HEK293 (cell line): ENCODE measurements at regions not wholly inside any gene's neighbourhood (a gene's known extent, or its start where the extent isn't known, plus 50 kb on each side); places are given as distances from the start of the nearest gene placed in this dataset.

Experiments used
- BCL11B ChIP-seq: fragments of 450-650 bp; formaldehyde crosslinking; IDR thresholded peaks from 2 replicates; pipeline ENCODE4 v1.5.1; 2016; ENCODE audit warnings: low read depth, missing biosample characterization, missing genetic modification characterization
- FEZF1 ChIP-seq: fragments of 450-650 bp; formaldehyde crosslinking; IDR thresholded peaks from 2 replicates; pipeline ENCODE4 v1.5.1; 2016; ENCODE audit warnings: missing biosample characterization, missing genetic modification characterization
- GLIS2 ChIP-seq: fragments of 450-650 bp; formaldehyde crosslinking; IDR thresholded peaks from 2 replicates; pipeline ENCODE4 v1.5.1; 2016; ENCODE audit warnings: missing biosample characterization, missing genetic modification characterization
- INSM2 ChIP-seq: fragments of 450-650 bp; formaldehyde crosslinking; IDR thresholded peaks from 2 replicates; pipeline ENCODE4 v1.5.1; 2016; ENCODE audit warnings: missing biosample characterization, missing genetic modification characterization
- MZF1 ChIP-seq: fragments of 450-650 bp; formaldehyde crosslinking; IDR thresholded peaks from 2 replicates; pipeline ENCODE4 v1.5.1; 2017; ENCODE audit warnings: missing biosample characterization, missing genetic modification characterization, borderline replicate concordance
- SCRT1 ChIP-seq: fragments of 450-650 bp; formaldehyde crosslinking; IDR thresholded peaks from 2 replicates; pipeline ENCODE4 v1.5.1; 2016; ENCODE audit warnings: missing biosample characterization, missing genetic modification characterization, borderline replicate concordance
- YY1 ChIP-seq: fragments of 450-650 bp; formaldehyde crosslinking; IDR thresholded peaks from 2 replicates; pipeline ENCODE4 v1.5.1; 2018; ENCODE audit warnings: missing biosample characterization, missing genetic modification characterization
- YY2 ChIP-seq: fragments of 450-650 bp; formaldehyde crosslinking; IDR thresholded peaks from 2 replicates; pipeline ENCODE4 v1.5.1; 2016; ENCODE audit warnings: missing biosample characterization, missing genetic modification characterization
- ZBTB48 ChIP-seq: fragments of 450-650 bp; formaldehyde crosslinking; IDR thresholded peaks from 2 replicates; pipeline ENCODE4 v1.5.1; 2016; ENCODE audit warnings: missing biosample characterization, missing genetic modification characterization
- ZFP41 ChIP-seq: fragments of 450-650 bp; formaldehyde crosslinking; IDR thresholded peaks from 2 replicates; pipeline ENCODE4 v1.5.1; 2016; ENCODE audit warnings: missing biosample characterization, missing genetic modification characterization, borderline replicate concordance
- ZNF138 ChIP-seq: fragments of 450-650 bp; formaldehyde crosslinking; IDR thresholded peaks from 2 replicates; pipeline ENCODE4 v1.5.1; 2016; ENCODE audit warnings: missing biosample characterization, missing genetic modification characterization, borderline replicate concordance
- ZNF140 ChIP-seq: fragments of 450-650 bp; formaldehyde crosslinking; IDR thresholded peaks from 2 replicates; pipeline ENCODE4 v1.5.1; 2016; ENCODE audit warnings: missing biosample characterization, missing genetic modification characterization
- ZNF146 ChIP-seq: fragments of 450-650 bp; formaldehyde crosslinking; IDR thresholded peaks from 2 replicates; pipeline ENCODE4 v1.5.1; 2016; ENCODE audit warnings: missing biosample characterization, missing genetic modification characterization
- ZNF174 ChIP-seq: fragments of 450-650 bp; formaldehyde crosslinking; IDR thresholded peaks from 2 replicates; pipeline ENCODE4 v1.5.0; 2017; ENCODE audit warnings: missing biosample characterization, mild to moderate bottlenecking, missing genetic modification characterization
- ZNF184 ChIP-seq: fragments of 450-650 bp; IDR thresholded peaks from 2 replicates; pipeline ENCODE4 v1.5.1; 2018; ENCODE audit warnings: missing biosample characterization, mild to moderate bottlenecking, missing genetic modification characterization
- ZNF211 ChIP-seq: fragments of 450-650 bp; formaldehyde crosslinking; IDR thresholded peaks from 2 replicates; pipeline ENCODE4 v1.5.1; 2016; ENCODE audit warnings: low read depth, missing biosample characterization, missing genetic modification characterization
- ZNF266 ChIP-seq: fragments of 450-650 bp; formaldehyde crosslinking; IDR thresholded peaks from 2 replicates; pipeline ENCODE4 v1.5.1; 2016; ENCODE audit warnings: missing biosample characterization, missing genetic modification characterization, low read depth
- ZNF274 ChIP-seq, 2 experiments: fragments of 200-500 bp in 1 of 2; fragments of 450-650 bp in 1 of 2; sonication (Bioruptor generic) in 1 of 2; formaldehyde crosslinking in 1 of 2; IDR thresholded peaks; 2 replicates each; pipeline versions ENCODE4 v1.5.1 to v1.6.1; 2014 to 2016; ENCODE audit warnings: borderline replicate concordance in 1 of 2, inconsistent platforms in 1 of 2, low read length in 1 of 2, missing biosample characterization in 1 of 2, missing genetic modification characterization in 1 of 2
- ZNF423 ChIP-seq: fragments of 450-650 bp; formaldehyde crosslinking; IDR thresholded peaks from 2 replicates; pipeline ENCODE4 v1.5.1; 2016; ENCODE audit warnings: missing biosample characterization, missing genetic modification characterization
- ZNF473 ChIP-seq: fragments of 450-650 bp; formaldehyde crosslinking; IDR thresholded peaks from 2 replicates; pipeline ENCODE4 v1.5.1; 2017; ENCODE audit warnings: missing biosample characterization, missing genetic modification characterization
- ZNF501 ChIP-seq: fragments of 450-650 bp; formaldehyde crosslinking; IDR thresholded peaks from 2 replicates; pipeline ENCODE4 v1.5.1; 2016; ENCODE audit warnings: missing biosample characterization, missing genetic modification characterization
- ZNF514 ChIP-seq: fragments of 450-650 bp; formaldehyde crosslinking; IDR thresholded peaks from 2 replicates; pipeline ENCODE4 v1.5.1; 2016; ENCODE audit warnings: missing biosample characterization, missing genetic modification characterization
- ZNF558 ChIP-seq: fragments of 450-650 bp; formaldehyde crosslinking; IDR thresholded peaks from 2 replicates; pipeline ENCODE4 v1.5.1; 2016; ENCODE audit warnings: missing biosample characterization, missing genetic modification characterization
- ZNF580 ChIP-seq: fragments of 450-650 bp; formaldehyde crosslinking; IDR thresholded peaks from 2 replicates; pipeline ENCODE4 v1.5.1; 2016; ENCODE audit warnings: missing biosample characterization, missing genetic modification characterization
- ZNF596 ChIP-seq: fragments of 450-650 bp; IDR thresholded peaks from 2 replicates; pipeline ENCODE4 v1.5.0; 2018; ENCODE audit warnings: missing biosample characterization, mild to moderate bottlenecking, missing genetic modification characterization, moderate library complexity
- ZNF623 ChIP-seq: fragments of 450-650 bp; formaldehyde crosslinking; IDR thresholded peaks from 2 replicates; pipeline ENCODE4 v1.5.1; 2016; ENCODE audit warnings: missing biosample characterization, missing genetic modification characterization
- ZNF624 ChIP-seq: fragments of 450-650 bp; formaldehyde crosslinking; IDR thresholded peaks from 2 replicates; pipeline ENCODE4 v1.5.1; 2017; ENCODE audit warnings: missing biosample characterization, missing genetic modification characterization
- ZNF626 ChIP-seq: fragments of 450-650 bp; sonication (Bioruptor Pico); formaldehyde crosslinking; IDR thresholded peaks from 2 replicates; pipeline ENCODE4 v1.5.1; 2018; ENCODE audit warnings: missing biosample characterization, missing genetic modification characterization, inconsistent platforms
- ZNF660 ChIP-seq: fragments of 450-650 bp; IDR thresholded peaks from 2 replicates; pipeline ENCODE4 v1.5.1; 2018; ENCODE audit warnings: missing biosample characterization, mild to moderate bottlenecking, missing genetic modification characterization
- ZNF670 ChIP-seq: fragments of 450-650 bp; formaldehyde crosslinking; IDR thresholded peaks from 2 replicates; pipeline ENCODE4 v1.5.1; 2016; ENCODE audit warnings: missing biosample characterization, missing genetic modification characterization, low read depth
- ZNF692 ChIP-seq: fragments of 450-650 bp; formaldehyde crosslinking; IDR thresholded peaks from 2 replicates; pipeline ENCODE4 v1.5.1; 2016; ENCODE audit warnings: missing biosample characterization, missing genetic modification characterization
- ZNF792 ChIP-seq: fragments of 450-650 bp; formaldehyde crosslinking; IDR thresholded peaks from 2 replicates; pipeline ENCODE4 v1.5.1; 2016; ENCODE audit warnings: missing biosample characterization, missing genetic modification characterization
- ZNF830 ChIP-seq: fragments of 450-650 bp; IDR thresholded peaks from 2 replicates; pipeline ENCODE4 v1.5.0; 2018; ENCODE audit warnings: missing biosample characterization, missing genetic modification characterization, low read depth, mild to moderate bottlenecking, moderate library complexity
- ZSCAN30 ChIP-seq: fragments of 450-650 bp; IDR thresholded peaks from 2 replicates; pipeline ENCODE4 v1.5.1; 2018; ENCODE audit warnings: missing biosample characterization, mild to moderate bottlenecking, missing genetic modification characterization, moderate library complexity
- ZXDB ChIP-seq: fragments of 450-650 bp; formaldehyde crosslinking; IDR thresholded peaks from 2 replicates; pipeline ENCODE4 v1.5.1; 2016; ENCODE audit warnings: missing biosample characterization, missing genetic modification characterization
- TF ChIP-seq, protein P1 (sequence below): fragments of 450-650 bp; formaldehyde crosslinking; IDR thresholded peaks from 2 replicates; pipeline ENCODE4 v1.5.1; 2017; ENCODE audit warnings: missing biosample characterization, missing genetic modification characterization

DNA sequence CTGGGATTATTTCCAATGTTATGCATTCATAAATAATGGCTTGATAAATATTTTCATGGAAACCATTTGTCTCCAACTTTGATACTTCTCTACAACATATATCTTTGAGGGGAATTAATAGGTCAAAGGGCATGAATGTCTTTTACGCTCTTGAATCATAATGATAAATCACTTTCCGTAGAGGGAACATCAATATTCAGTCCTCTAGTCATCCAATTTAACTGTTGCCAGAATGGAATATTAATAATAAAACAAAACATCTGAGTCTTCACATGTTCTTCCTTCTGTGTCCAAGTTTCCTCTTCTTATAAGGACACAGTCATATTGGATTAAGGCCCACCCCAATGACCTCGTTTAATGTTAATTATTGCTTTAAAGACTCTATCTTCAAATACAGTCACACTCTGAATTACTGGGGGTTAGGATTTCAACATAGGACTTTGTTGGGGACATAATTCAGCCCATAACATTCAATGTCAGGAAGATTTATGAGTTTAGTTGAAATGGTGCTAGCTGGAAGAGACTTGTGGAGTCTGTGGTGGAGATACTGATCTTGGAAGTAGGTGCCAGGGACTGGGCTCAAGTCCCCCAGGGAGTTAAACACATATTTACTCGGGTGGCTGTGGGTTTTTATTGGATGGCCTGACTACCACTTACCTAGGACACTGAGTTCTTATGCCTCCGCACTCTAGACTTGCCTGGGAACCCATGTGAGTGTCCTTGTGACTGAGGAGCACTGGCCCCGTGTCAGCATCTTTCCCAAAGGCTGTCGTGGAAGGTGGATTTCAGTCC, 85.0 kb upstream of the SEC11C start (continued):
- TF ChIP-seq ZFP41: no peak
- no peak for TF ChIP-seq GLIS2
- 0 out of 2 replicates have a peak, but pooled peaks have one; percentile 19 for TF ChIP-seq ZNF501 (tag by site-specific recombination)
- no peak for TF ChIP-seq ZNF514
- TF ChIP-seq ZNF623 (tag by site-specific recombination): no peak
- TF ChIP-seq, protein P1, sequence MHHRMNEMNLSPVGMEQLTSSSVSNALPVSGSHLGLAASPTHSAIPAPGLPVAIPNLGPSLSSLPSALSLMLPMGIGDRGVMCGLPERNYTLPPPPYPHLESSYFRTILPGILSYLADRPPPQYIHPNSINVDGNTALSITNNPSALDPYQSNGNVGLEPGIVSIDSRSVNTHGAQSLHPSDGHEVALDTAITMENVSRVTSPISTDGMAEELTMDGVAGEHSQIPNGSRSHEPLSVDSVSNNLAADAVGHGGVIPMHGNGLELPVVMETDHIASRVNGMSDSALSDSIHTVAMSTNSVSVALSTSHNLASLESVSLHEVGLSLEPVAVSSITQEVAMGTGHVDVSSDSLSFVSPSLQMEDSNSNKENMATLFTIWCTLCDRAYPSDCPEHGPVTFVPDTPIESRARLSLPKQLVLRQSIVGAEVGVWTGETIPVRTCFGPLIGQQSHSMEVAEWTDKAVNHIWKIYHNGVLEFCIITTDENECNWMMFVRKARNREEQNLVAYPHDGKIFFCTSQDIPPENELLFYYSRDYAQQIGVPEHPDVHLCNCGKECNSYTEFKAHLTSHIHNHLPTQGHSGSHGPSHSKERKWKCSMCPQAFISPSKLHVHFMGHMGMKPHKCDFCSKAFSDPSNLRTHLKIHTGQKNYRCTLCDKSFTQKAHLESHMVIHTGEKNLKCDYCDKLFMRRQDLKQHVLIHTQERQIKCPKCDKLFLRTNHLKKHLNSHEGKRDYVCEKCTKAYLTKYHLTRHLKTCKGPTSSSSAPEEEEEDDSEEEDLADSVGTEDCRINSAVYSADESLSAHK (tag by site-specific recombination): peak; percentile 51
- TF ChIP-seq ZNF580: 0 out of 2 replicates have a peak, but pooled peaks have one; percentile 59
- no peak for TF ChIP-seq ZNF274 (IDR thresholded peaks at IDR 0.05; ENCODE audit: low read length)
- TF ChIP-seq ZNF274 (tag by site-specific recombination; IDR thresholded peaks at IDR 0.05; ENCODE audit: borderline replicate concordance): no peak
- TF ChIP-seq ZNF830 (tag by site-specific recombination): no peak
- no peak for TF ChIP-seq ZNF473 (tag by site-specific recombination)
- no peak for TF ChIP-seq ZNF792 (tag by site-specific recombination)
- no peak for TF ChIP-seq BCL11B (tag by site-specific recombination)
- TF ChIP-seq ZSCAN30: peak; percentile 36; the same call in 1 of the 2 replicates
- TF ChIP-seq FEZF1 (tag by site-specific recombination): peak; percentile 89
- TF ChIP-seq ZNF146: no peak
- TF ChIP-seq ZNF174 (tag by site-specific recombination): no peak
- TF ChIP-seq SCRT1 (tag by site-specific recombination): peak; percentile 91
- TF ChIP-seq ZNF266 (tag by site-specific recombination): no peak
- TF ChIP-seq ZBTB48: no peak
- TF ChIP-seq ZNF596 (tag by site-specific recombination): peak; percentile 59; the same call in 1 of the 2 replicates
- TF ChIP-seq ZNF423 (tag by site-specific recombination): peak; percentile 94
- no peak for TF ChIP-seq ZNF558
- no peak for TF ChIP-seq ZNF626 (tag by site-specific recombination)
- no peak for TF ChIP-seq ZNF184 (tag by site-specific recombination)
- no peak for TF ChIP-seq ZNF211
- no peak for TF ChIP-seq ZNF138 (tag by site-specific recombination)
- TF ChIP-seq ZNF624 (tag by site-specific recombination): no peak
- no peak for TF ChIP-seq YY2
- TF ChIP-seq YY1: no peak
- TF ChIP-seq INSM2 (tag by site-specific recombination): no peak
- TF ChIP-seq ZNF660 (tag by site-specific recombination): no peak
- TF ChIP-seq ZNF670 (tag by site-specific recombination): no peak
- TF ChIP-seq ZXDB (tag by site-specific recombination): peak; percentile 28; the same call in 1 of the 2 replicates
- no peak for TF ChIP-seq ZNF140
- TF ChIP-seq ZNF692 (tag by site-specific recombination): no peak
- no peak for TF ChIP-seq MZF1 (tag by site-specific recombination)
